Activated T-helper 1 cell treated with anti-CD3 and anti-CD28 coated beads, Interleukin-12 subunit alpha, Interleukin-12 subunit beta, Interleukin-2, Interleukin-4 antibody, amounts not matched to agents 30 ng/mL and 10 ng/mL and 1 ng/mL, durations not matched to agents 14 hours and 24 hours and 36 hours (primary cell): ENCODE measurements at regions not wholly inside any gene's neighbourhood (a gene's known extent, or its start where the extent isn't known, plus 50 kb on each side); places are given as distances from the start of the nearest gene placed in this dataset.

Source experiments
- DNase-seq: peaks from one replicate; pipeline ENCODE4 v3.0.0; 2021; ENCODE audit warnings: low spot score
- H3K27ac Mint-ChIP-seq: one replicate; pipeline ENCODE4 v1.8.0; 2021; ENCODE audit warnings: mild to moderate bottlenecking, mixed read lengths
- H3K27me3 Mint-ChIP-seq: one replicate; pipeline ENCODE4 v1.8.0; 2022; ENCODE audit warnings: mild to moderate bottlenecking, moderate library complexity, mixed read lengths; ENCODE audit not compliant: insufficient read depth
- H3K36me3 Mint-ChIP-seq: one replicate; pipeline ENCODE4 v1.8.0; 2021; ENCODE audit warnings: low read depth, mixed read lengths
- H3K4me1 Mint-ChIP-seq: one replicate; pipeline ENCODE4 v1.8.0; 2021; ENCODE audit warnings: low read depth, mixed read lengths
- H3K4me3 Mint-ChIP-seq: one replicate; pipeline ENCODE4 v1.8.0; 2021; ENCODE audit warnings: mild to moderate bottlenecking, moderate library complexity, mixed read lengths
- H3K9me3 Mint-ChIP-seq: one replicate; pipeline ENCODE4 v1.8.0; 2021; ENCODE audit warnings: mixed read lengths
- intact Hi-C: fragments of 100-400 bp; cut with micrococcal nuclease; formaldehyde crosslinking; loops from one replicate; pipeline ENCODE4 v1.15.1; 2024

- intact Hi-C loops, result no loop called here
- H3K27me3 Mint-ChIP-seq, result no peaks in the 10 kb centered on the region
- H3K4me3 Mint-ChIP-seq, result no peak overlapping the region
- no peak for DNase-seq
- no peaks in the 10 kb centered on the region for H3K36me3 Mint-ChIP-seq
- H3K9me3 Mint-ChIP-seq, result no peaks in the 10 kb centered on the region
- H3K27ac Mint-ChIP-seq, result no peak overlapping the region
- H3K4me1 Mint-ChIP-seq, result no peaks in the 10 kb centered on the region
Measured at GRCh38 chr18:73316513-73316912, 448.7 kb upstream of the NETO1 start.

DNA sequence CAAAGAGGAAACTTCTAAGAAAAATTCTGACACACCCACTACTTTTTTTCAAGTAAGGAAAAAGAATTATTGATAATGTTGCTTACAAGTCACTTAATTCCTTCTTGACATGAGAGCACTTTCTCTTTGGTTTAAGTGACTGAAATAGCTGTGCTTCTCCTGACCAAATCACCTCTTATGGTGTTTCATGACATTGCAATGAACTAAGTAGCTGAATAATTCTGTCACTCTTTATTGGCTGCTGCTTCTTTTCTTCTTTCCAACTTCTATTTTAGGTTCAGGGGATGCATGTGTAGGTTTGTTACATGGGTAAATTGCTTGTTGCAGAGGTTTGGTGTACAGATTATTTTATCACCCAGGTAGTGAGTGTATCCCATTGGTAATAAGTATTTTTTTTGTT lies 447.6 kb upstream of the NETO1 start:
- no peak overlapping the region for H3K4me3 Mint-ChIP-seq
- no peaks in the 10 kb centered on the region for H3K9me3 Mint-ChIP-seq
- no peaks in the 10 kb centered on the region for H3K4me1 Mint-ChIP-seq
- no peak overlapping the region for H3K27ac Mint-ChIP-seq
- no peak for DNase-seq
- intact Hi-C loops, result no loop called here
- no peaks in the 10 kb centered on the region for H3K36me3 Mint-ChIP-seq
- no peaks in the 10 kb centered on the region for H3K27me3 Mint-ChIP-seq

DNA sequence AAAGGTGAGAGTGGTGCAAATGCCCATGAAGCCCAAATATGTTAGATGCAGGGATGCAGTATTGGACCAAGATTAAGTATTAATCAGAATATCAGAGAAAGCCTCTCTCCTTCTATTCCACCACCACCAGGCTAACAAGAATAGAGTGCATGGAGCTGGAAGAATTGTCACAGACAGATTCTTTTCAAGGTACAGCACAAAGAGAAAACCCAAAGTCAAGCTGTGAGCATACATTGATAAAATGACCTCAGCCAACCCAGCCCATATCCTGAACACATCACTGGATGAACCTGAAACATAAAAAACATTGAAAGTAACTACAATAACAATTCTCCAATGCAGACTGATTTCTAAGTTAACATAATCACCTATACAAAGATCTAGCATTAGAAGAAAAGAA lies 445.7 kb upstream of the NETO1 start:
- Mint-ChIP-seq H3K27ac (no peak overlapping the region), H3K4me3 (no peak overlapping the region), H3K4me1 (no peaks in the 10 kb centered on the region), H3K36me3 (no peaks in the 10 kb centered on the region), H3K9me3 (no peaks in the 10 kb centered on the region), H3K27me3 (no peaks in the 10 kb centered on the region)
- DNase-seq, result no peak
- intact Hi-C loops, result no loop called here

- no peaks in the 10 kb centered on the region for H3K9me3 Mint-ChIP-seq
- no peak overlapping the region for H3K4me3 Mint-ChIP-seq
- no peaks in the 10 kb centered on the region for H3K27me3 Mint-ChIP-seq
- intact Hi-C loops, result no loop called here
- no peak for DNase-seq
- H3K27ac Mint-ChIP-seq, result no peak overlapping the region
- no peaks in the 10 kb centered on the region for H3K4me1 Mint-ChIP-seq
- H3K36me3 Mint-ChIP-seq, result no peaks in the 10 kb centered on the region
Measured at GRCh38 chr18:73296686-73297085, 428.9 kb upstream of the NETO1 start.

- Mint-ChIP-seq H3K27ac (no peak overlapping the region), H3K9me3 (peaks cover 4% of the 10 kb centered on the region), H3K36me3 (no peaks in the 10 kb centered on the region), H3K4me3 (no peak overlapping the region), H3K4me1 (no peaks in the 10 kb centered on the region), H3K27me3 (no peaks in the 10 kb centered on the region)
- intact Hi-C loops, result no loop called here
- no peak for DNase-seq
Measured at GRCh38 chr18:73292156-73292555, 424.4 kb upstream of the NETO1 start.

- DNase-seq, result no peak
- no peak overlapping the region for H3K27ac Mint-ChIP-seq
- H3K36me3 Mint-ChIP-seq, result no peaks in the 10 kb centered on the region
- H3K27me3 Mint-ChIP-seq, result no peaks in the 10 kb centered on the region
- no peak overlapping the region for H3K4me3 Mint-ChIP-seq
- intact Hi-C loops, result no loop called here
- H3K4me1 Mint-ChIP-seq, result no peaks in the 10 kb centered on the region
- H3K9me3 Mint-ChIP-seq, result peaks cover 4% of the 10 kb centered on the region
Measured at GRCh38 chr18:73288813-73289212, 421.0 kb upstream of the NETO1 start.

- intact Hi-C loops, result no loop called here
- H3K27ac Mint-ChIP-seq, result no peak overlapping the region
Measured at GRCh38 chr18:73286584-73286983, 418.8 kb upstream of the NETO1 start.

DNA sequence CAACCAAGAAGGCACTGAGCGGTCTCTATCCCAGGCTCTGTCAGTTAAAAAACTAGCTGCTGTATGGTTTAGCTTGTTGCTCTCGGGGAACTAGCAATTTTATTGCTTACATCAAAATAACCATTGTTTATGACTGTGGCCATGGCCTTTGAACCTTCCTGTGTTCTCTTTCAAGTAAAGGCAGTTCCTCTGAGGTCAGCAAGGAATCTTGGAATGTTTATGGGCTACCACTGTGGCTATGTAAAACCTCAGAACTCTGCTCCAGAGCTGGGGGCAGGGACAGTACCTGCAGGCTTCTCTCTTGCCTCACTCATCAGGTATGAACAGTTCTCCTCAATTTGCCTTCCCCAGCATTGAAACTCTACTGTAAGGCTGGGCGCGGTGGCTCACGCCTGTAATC lies 416.0 kb upstream of the NETO1 start:
- H3K4me1 Mint-ChIP-seq, result no peaks in the 10 kb centered on the region
- intact Hi-C loops, result no loop called here
- DNase-seq, result no peak
- H3K36me3 Mint-ChIP-seq, result no peaks in the 10 kb centered on the region
- H3K4me3 Mint-ChIP-seq, result no peak overlapping the region
- peaks cover 4% of the 10 kb centered on the region for H3K9me3 Mint-ChIP-seq
- H3K27ac Mint-ChIP-seq, result no peak overlapping the region
- no peaks in the 10 kb centered on the region for H3K27me3 Mint-ChIP-seq

More at GRCh38 chr18:73286584-73286983, 418.8 kb upstream of the NETO1 start:
- Mint-ChIP-seq H3K4me3 (no peak overlapping the region), H3K9me3 (peaks cover 4% of the 10 kb centered on the region), H3K36me3 (no peaks in the 10 kb centered on the region), H3K4me1 (no peaks in the 10 kb centered on the region), H3K27me3 (no peaks in the 10 kb centered on the region)
- no peak for DNase-seq

DNA sequence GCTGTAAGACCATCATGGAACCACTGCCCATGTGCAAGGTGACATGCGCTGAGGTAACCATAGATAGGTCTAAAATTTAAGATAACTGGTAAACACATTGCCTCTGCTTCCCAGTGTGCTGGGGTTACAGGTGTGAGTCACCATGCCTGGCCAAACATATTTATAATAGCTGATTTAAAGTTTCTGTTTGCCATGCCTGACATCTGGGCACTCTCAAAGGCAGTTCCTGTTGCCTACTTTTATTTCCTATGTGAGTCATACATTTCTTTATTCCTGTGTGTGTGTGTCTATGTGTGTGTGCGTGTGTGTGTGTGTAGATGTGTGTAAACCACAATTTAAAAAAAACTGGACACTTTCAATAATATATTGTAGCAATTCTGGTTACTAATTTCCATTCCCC lies 415.2 kb upstream of the NETO1 start:
- no peaks in the 10 kb centered on the region for H3K36me3 Mint-ChIP-seq
- H3K4me3 Mint-ChIP-seq, result no peak overlapping the region
- no peak for DNase-seq
- no peaks in the 10 kb centered on the region for H3K27me3 Mint-ChIP-seq
- H3K9me3 Mint-ChIP-seq, result no peaks in the 10 kb centered on the region
- intact Hi-C loops, result no loop called here
- no peaks in the 10 kb centered on the region for H3K4me1 Mint-ChIP-seq
- H3K27ac Mint-ChIP-seq, result no peak overlapping the region

- no peaks in the 10 kb centered on the region for H3K9me3 Mint-ChIP-seq
- intact Hi-C loops, result no loop called here
- no peak overlapping the region for H3K4me3 Mint-ChIP-seq
- H3K27ac Mint-ChIP-seq, result no peak overlapping the region
- no peaks in the 10 kb centered on the region for H3K36me3 Mint-ChIP-seq
- H3K27me3 Mint-ChIP-seq, result no peaks in the 10 kb centered on the region
- no peak for DNase-seq
- no peaks in the 10 kb centered on the region for H3K4me1 Mint-ChIP-seq
Measured at GRCh38 chr18:73279498-73279897, 411.7 kb upstream of the NETO1 start.

GRCh38 chr18:73274812-73275621 lies 407.2 kb upstream of the NETO1 start:
- H3K27me3 Mint-ChIP-seq, result no peaks in the 10 kb centered on the region
- no peaks in the 10 kb centered on the region for H3K4me1 Mint-ChIP-seq
- no peak overlapping the region for H3K4me3 Mint-ChIP-seq
- intact Hi-C loops, result no loop called here
- DNase-seq, result no peak
- H3K9me3 Mint-ChIP-seq, result no peaks in the 10 kb centered on the region
- no peak overlapping the region for H3K27ac Mint-ChIP-seq
- H3K36me3 Mint-ChIP-seq, result no peaks in the 10 kb centered on the region

GRCh38 chr18:73270920-73271634 lies 403.3 kb upstream of the NETO1 start:
- DNase-seq, result no peak
- H3K36me3 Mint-ChIP-seq, result no peaks in the 10 kb centered on the region
- H3K27me3 Mint-ChIP-seq, result no peaks in the 10 kb centered on the region
- H3K27ac Mint-ChIP-seq, result no peak overlapping the region
- H3K4me1 Mint-ChIP-seq, result no peaks in the 10 kb centered on the region
- no peak overlapping the region for H3K4me3 Mint-ChIP-seq
- H3K9me3 Mint-ChIP-seq, result no peaks in the 10 kb centered on the region
- intact Hi-C loops, result no loop called here

DNA sequence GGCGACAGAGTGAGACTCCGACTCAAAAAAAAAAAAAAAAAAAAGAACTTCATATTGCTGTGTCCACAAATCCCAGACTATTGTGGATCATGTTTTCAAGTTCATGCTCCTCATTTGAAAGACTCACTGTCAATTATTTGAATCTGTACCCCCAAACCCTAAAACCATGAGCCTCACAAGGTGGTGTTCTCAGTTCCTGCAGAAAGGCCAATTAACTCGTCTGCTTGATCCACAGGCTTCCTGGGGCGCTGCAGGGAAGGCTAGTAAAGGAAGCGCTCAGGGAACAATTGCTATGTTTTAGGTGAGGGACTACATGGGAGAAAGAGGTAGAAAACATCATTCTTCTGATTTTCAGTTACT lies 396.8 kb upstream of the NETO1 start:
- Mint-ChIP-seq H3K27ac (no peak overlapping the region), H3K27me3 (no peaks in the 10 kb centered on the region), H3K4me3 (no peak overlapping the region), H3K36me3 (no peaks in the 10 kb centered on the region), H3K4me1 (no peaks in the 10 kb centered on the region), H3K9me3 (no peaks in the 10 kb centered on the region)
- intact Hi-C loops, result no loop called here
- no peak for DNase-seq
